ENCODE measurements at regions not wholly inside any gene's neighbourhood (a gene's known extent, or its start where the extent isn't known, plus 50 kb on each side); places are given as distances from the start of the nearest gene placed in this dataset.

DNA sequence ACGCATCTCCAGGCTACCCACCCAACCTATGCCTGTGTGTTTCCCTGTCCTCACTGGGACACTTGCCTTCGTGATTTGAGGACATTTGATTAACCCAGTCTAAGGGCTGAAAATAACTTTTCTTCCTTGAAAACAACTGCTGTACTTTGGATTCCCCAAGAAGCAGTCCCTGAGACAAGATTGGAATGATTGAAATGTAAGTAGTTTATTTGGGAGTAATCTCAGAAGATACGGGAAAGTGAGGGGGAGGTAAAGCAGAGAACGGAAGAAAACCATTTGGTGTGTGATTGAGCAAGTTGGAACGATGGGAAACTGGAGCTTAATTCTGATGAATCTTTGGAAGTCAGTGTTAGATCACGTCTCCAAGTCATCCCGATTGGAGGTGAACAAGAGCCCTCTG is 143.8 kb upstream of the LMCD1 start:
- TF ChIP-seq CTCF (conservative IDR thresholded peaks at IDR 0.05; ENCODE audit: low read length) (no peak), EZH2phosphoT487 (IDR thresholded peaks at IDR 0.05; ENCODE audit: borderline replicate concordance, low read depth, low read length) (no peak)

All from OCI-LY7 (cell line).